ENCODE measurements at regions not wholly inside any gene's neighbourhood (a gene's known extent, or its start where the extent isn't known, plus 50 kb on each side); places are given as distances from the start of the nearest gene placed in this dataset.

GRCh38 chr5:44160369-44160768, 228.9 kb downstream of the FGF10 start:
- TF ChIP-seq POLR2A (IDR thresholded peaks at IDR 0.05; ENCODE audit: low read length) (no peak), GATA1 (IDR thresholded peaks at IDR 0.05; ENCODE audit: low read depth, low read length) (no peak)
